Panc1 (cell line): ENCODE measurements at regions not wholly inside any gene's neighbourhood (a gene's known extent, or its start where the extent isn't known, plus 50 kb on each side); places are given as distances from the start of the nearest gene placed in this dataset.

ENCODE experiments used
- ATAC-seq: fragments of 200-7000 bp; cut with Tn5 transposase; 2 replicates; pipeline ENCODE4 v1.9.1; 2020; ENCODE audit warnings: mild to moderate bottlenecking, moderate library complexity
- BruUV-seq: library from RNA; stranded (reverse); fragments of 400-500 nt; replicated peaks from 2 replicates; lab custom pipeline; 2021; lab: Mats Ljungman, UMichigan
- CTCF ChIA-PET: fragments of 300-600 bp; sonication (Branson Sonifier 250); formaldehyde crosslinking; loops from one replicate; lab custom pipeline; 2022; ENCODE audit warnings: antibody characterized with exemption; lab: Charles Lee
- POLR2A ChIA-PET: fragments of 300-600 bp; sonication (Branson Sonifier 250); formaldehyde crosslinking; loops from one replicate; lab custom pipeline; 2022; ENCODE audit warnings: antibody characterized with exemption; lab: Charles Lee
- DNase-seq: peaks from one replicate; pipeline ENCODE4 v3.0.0-alpha.2; 2010; ENCODE audit warnings: low read depth, low spot score
- H3K27ac ChIP-seq: 2 replicates; pipeline ENCODE4 v1.5.1; 2011; ENCODE audit warnings: mild to moderate bottlenecking, low read length, inconsistent platforms
- H3K27me3 ChIP-seq: fragments of 200-500 bp; sonication (Bioruptor generic); 2 replicates; pipeline ENCODE4 v1.6.0; 2014; ENCODE audit warnings: low read length, inconsistent platforms; ENCODE audit not compliant: control insufficient read depth, insufficient read depth
- H3K36me3 ChIP-seq: fragments of 200-500 bp; sonication (Bioruptor generic); 2 replicates; pipeline ENCODE4 v1.5.1; 2014; ENCODE audit warnings: inconsistent platforms, mild to moderate bottlenecking, low read length, moderate library complexity; ENCODE audit not compliant: control insufficient read depth, insufficient read depth
- H3K4me1 ChIP-seq: 2 replicates; pipeline ENCODE4 v1.5.1; 2011; ENCODE audit warnings: inconsistent platforms, mild to moderate bottlenecking, low read length, moderate library complexity; ENCODE audit not compliant: control insufficient read depth, insufficient read depth
- H3K4me3 ChIP-seq, 2 experiments: 2 replicates each; pipeline ENCODE4 v1.5.1; 2011 to 2012; ENCODE audit warnings: low read depth in 2 of 2, low read length in 2 of 2, mild to moderate bottlenecking in 2 of 2, inconsistent platforms in 1 of 2, moderate library complexity in 1 of 2
- H3K9me3 ChIP-seq: fragments of 200-500 bp; sonication (Bioruptor generic); 2 replicates; pipeline ENCODE4 v1.5.1; 2014; ENCODE audit warnings: low read depth, mild to moderate bottlenecking, inconsistent platforms, low read length, moderate library complexity; ENCODE audit not compliant: control insufficient read depth, insufficient read depth
- POLR2AphosphoS5 ChIP-seq: IDR thresholded peaks from 2 replicates; pipeline ENCODE4 v1.6.1; 2012; ENCODE audit warnings: mild to moderate bottlenecking, low read depth, low read length, moderate library complexity
- SIN3A ChIP-seq: IDR thresholded peaks from 2 replicates; pipeline ENCODE4 v1.6.1; 2012; ENCODE audit warnings: low read depth, mild to moderate bottlenecking, low read length, moderate library complexity, borderline replicate concordance; ENCODE audit not compliant: insufficient read depth
- TCF7L2 ChIP-seq: IDR thresholded peaks from 2 replicates; pipeline ENCODE4 v1.6.1; 2011; ENCODE audit warnings: mild to moderate bottlenecking, low read depth, low read length, inconsistent platforms
- in situ Hi-C: cut with HindIII; loops from 2 replicates; pipeline ENCODE4 v1.10.0; 2016; ENCODE audit warnings: low sequenced_read_pairs, low pct_unique_long_range_greater_than_20kb
- intact Hi-C: fragments of 100-400 bp; cut with micrococcal nuclease; formaldehyde crosslinking; loops from one replicate; pipeline ENCODE4 v1.10.0; 2022; ENCODE audit not compliant: unreplicated experiment
- TF ChIP-seq, protein P1 (sequence below), 2 experiments: IDR thresholded peaks; 2 replicates each; pipeline ENCODE4 v1.6.1; 2011 to 2012; ENCODE audit warnings: low read depth in 2 of 2, control low read depth in 1 of 2, low read length in 1 of 2, mild to moderate bottlenecking in 1 of 2, moderate library complexity in 1 of 2; ENCODE audit not compliant: insufficient read depth in 1 of 2
- TF ChIP-seq, protein P2 (sequence below): fragments of 450-650 bp; IDR thresholded peaks from 2 replicates; pipeline ENCODE4 v1.5.1; 2017; ENCODE audit warnings: mild to moderate bottlenecking

DNA sequence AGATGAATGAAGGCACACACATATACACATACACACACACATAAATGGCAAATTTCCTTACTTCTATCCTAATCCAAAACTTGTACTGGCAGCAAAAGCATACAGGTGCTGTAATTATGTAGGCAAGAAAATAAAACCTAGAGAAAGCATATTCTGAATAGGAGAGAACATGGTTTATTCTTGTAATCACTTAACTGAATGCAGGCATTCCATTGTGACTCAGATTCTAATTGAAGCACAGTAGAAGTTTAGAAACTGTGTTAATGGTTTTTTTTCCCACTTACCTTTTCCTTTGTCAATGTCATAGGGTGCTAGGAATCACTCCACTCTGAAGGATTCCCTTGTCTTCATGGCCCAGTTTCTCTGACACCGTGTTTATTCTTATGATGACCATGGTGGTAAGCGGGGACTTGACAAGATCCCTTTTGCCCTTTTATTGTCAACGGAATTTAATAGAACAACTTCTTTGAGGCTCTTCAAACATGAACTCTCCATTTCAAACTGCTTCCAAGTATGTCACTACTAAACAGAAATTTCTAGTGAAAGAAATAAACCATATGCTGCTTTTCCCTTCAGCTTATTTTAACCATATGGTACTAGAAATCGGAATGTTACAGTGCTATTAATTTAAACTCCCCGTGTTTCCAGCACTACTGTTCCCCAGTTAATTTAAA lies 164.2 kb downstream of the OGFRL1 start:
- POLR2A ChIA-PET: no interaction called here
- H3K27me3 ChIP-seq: no peaks in the 10 kb centered on the region
- no peak for DNase-seq
- H3K4me1 ChIP-seq: no peaks in the 10 kb centered on the region
- no peak for ATAC-seq
- in situ Hi-C loops: no loop called here
- no peak overlapping the region for H3K27ac ChIP-seq
- H3K9me3 ChIP-seq: no peaks in the 10 kb centered on the region
- no peak overlapping the region for H3K4me3 ChIP-seq
- CTCF ChIA-PET: no interaction called here
- H3K36me3 ChIP-seq: no peaks in the 10 kb centered on the region
- no TSS peak for BruUV-seq
- intact Hi-C loops: no loop called here
- TF ChIP-seq, protein P1, sequence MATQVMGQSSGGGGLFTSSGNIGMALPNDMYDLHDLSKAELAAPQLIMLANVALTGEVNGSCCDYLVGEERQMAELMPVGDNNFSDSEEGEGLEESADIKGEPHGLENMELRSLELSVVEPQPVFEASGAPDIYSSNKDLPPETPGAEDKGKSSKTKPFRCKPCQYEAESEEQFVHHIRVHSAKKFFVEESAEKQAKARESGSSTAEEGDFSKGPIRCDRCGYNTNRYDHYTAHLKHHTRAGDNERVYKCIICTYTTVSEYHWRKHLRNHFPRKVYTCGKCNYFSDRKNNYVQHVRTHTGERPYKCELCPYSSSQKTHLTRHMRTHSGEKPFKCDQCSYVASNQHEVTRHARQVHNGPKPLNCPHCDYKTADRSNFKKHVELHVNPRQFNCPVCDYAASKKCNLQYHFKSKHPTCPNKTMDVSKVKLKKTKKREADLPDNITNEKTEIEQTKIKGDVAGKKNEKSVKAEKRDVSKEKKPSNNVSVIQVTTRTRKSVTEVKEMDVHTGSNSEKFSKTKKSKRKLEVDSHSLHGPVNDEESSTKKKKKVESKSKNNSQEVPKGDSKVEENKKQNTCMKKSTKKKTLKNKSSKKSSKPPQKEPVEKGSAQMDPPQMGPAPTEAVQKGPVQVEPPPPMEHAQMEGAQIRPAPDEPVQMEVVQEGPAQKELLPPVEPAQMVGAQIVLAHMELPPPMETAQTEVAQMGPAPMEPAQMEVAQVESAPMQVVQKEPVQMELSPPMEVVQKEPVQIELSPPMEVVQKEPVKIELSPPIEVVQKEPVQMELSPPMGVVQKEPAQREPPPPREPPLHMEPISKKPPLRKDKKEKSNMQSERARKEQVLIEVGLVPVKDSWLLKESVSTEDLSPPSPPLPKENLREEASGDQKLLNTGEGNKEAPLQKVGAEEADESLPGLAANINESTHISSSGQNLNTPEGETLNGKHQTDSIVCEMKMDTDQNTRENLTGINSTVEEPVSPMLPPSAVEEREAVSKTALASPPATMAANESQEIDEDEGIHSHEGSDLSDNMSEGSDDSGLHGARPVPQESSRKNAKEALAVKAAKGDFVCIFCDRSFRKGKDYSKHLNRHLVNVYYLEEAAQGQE (IDR thresholded peaks at IDR 0.05; ENCODE audit: insufficient read depth in 1 of 2, low read depth in 2 of 2, low read length in 1 of 2): no peak
- TF ChIP-seq TCF7L2 (no peak), POLR2AphosphoS5 (no peak), SIN3A (no peak)

- Histone ChIP-seq H3K4me1 (no peaks in the 10 kb centered on the region), H3K4me3 (no peak overlapping the region), H3K9me3 (no peaks in the 10 kb centered on the region), H3K36me3 (no peaks in the 10 kb centered on the region), H3K27ac (no peak overlapping the region), H3K27me3 (no peaks in the 10 kb centered on the region)
- ChIA-PET CTCF (no interaction called here), POLR2A (interaction anchor here (0.5 kb wide), 1 partner anchor 16 kb away, joined by 6 read pairs; no protein-coding TSS in a partner anchor)
- intact Hi-C loops: no loop called here
- TF ChIP-seq SIN3A (no peak), TCF7L2 (no peak), POLR2AphosphoS5 (no peak)
- TF ChIP-seq, protein P2, sequence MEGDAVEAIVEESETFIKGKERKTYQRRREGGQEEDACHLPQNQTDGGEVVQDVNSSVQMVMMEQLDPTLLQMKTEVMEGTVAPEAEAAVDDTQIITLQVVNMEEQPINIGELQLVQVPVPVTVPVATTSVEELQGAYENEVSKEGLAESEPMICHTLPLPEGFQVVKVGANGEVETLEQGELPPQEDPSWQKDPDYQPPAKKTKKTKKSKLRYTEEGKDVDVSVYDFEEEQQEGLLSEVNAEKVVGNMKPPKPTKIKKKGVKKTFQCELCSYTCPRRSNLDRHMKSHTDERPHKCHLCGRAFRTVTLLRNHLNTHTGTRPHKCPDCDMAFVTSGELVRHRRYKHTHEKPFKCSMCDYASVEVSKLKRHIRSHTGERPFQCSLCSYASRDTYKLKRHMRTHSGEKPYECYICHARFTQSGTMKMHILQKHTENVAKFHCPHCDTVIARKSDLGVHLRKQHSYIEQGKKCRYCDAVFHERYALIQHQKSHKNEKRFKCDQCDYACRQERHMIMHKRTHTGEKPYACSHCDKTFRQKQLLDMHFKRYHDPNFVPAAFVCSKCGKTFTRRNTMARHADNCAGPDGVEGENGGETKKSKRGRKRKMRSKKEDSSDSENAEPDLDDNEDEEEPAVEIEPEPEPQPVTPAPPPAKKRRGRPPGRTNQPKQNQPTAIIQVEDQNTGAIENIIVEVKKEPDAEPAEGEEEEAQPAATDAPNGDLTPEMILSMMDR: no peak
- TF ChIP-seq, protein P1 (IDR thresholded peaks at IDR 0.05; ENCODE audit: insufficient read depth in 1 of 2, low read depth in 2 of 2, low read length in 1 of 2): no peak
- BruUV-seq: no TSS peak
- in situ Hi-C loops: no loop called here
- ATAC-seq: no peak
- DNase-seq: no peak
Measured at GRCh38 chr6:71453371-71453706, 164.7 kb downstream of the OGFRL1 start.
